Prostate gland (tissue), 2 donors: ENCODE measurements at regions not wholly inside any gene's neighbourhood (a gene's known extent, or its start where the extent isn't known, plus 50 kb on each side); places are given as distances from the start of the nearest gene placed in this dataset.

ENCODE experiments used
- DNase-seq: peaks from one replicate; pipeline ENCODE4 v3.0.0-alpha.2; 2019; ENCODE audit warnings: low spot score
- H3K27ac ChIP-seq, 2 donors: fragments of 200-600 bp; sonication (generic); 2 replicates each; pipeline ENCODE4 v1.5.1; 2017 to 2019
- H3K27me3 ChIP-seq: fragments of 200-600 bp; sonication (generic); replicated peaks from 2 replicates; pipeline ENCODE4 v1.5.1; 2019; ENCODE audit not compliant: insufficient read depth
- H3K36me3 ChIP-seq, 2 donors: fragments of 200-600 bp; sonication (generic); 1 replicate in 1 of 2; 2 replicates in 1 of 2; pipeline versions ENCODE4 v1.5.1 to v1.8.1; 2017 to 2019
- H3K4me1 ChIP-seq: fragments of 200-600 bp; sonication (generic); replicated peaks from 2 replicates; pipeline ENCODE4 v1.5.1; 2019
- H3K4me3 ChIP-seq, 2 donors: fragments of 200-600 bp; sonication (generic); 2 replicates each; pipeline ENCODE4 v1.5.1; 2017 to 2019
- H3K9me3 ChIP-seq: fragments of 200-600 bp; sonication (generic); 2 replicates; pipeline ENCODE4 v1.5.1; 2017
- CTCF ChIP-seq, 4 experiments: fragments of 200-600 bp in 2 of 4; fragments of 450-650 bp in 2 of 4; sonication (generic) in 2 of 4; IDR thresholded peaks; 1 replicate in 3 of 4; 2 replicates in 1 of 4; pipeline ENCODE4 v1.5.1; 2016 to 2019; ENCODE audit warnings: antibody characterized with exemption in 4 of 4, mild to moderate bottlenecking in 2 of 4, moderate library complexity in 2 of 4
- POLR2A ChIP-seq: fragments of 450-650 bp; IDR thresholded peaks from one replicate; pipeline ENCODE4 v1.6.1; 2016; ENCODE audit warnings: antibody characterized with exemption, mild to moderate bottlenecking
- POLR2AphosphoS5 ChIP-seq: sonication (generic); formaldehyde crosslinking; IDR thresholded peaks from one replicate; pipeline ENCODE4 v1.6.1; 2017; ENCODE audit warnings: antibody characterized with exemption
- WGBS: methylation state at CpG from one replicate; pipeline ENCODE4 v1.1.5; 2018; 5-methylcytosine and 5-hydroxymethylcytosine counted together
- intact Hi-C: fragments of 100-400 bp; cut with DNase I; formaldehyde crosslinking; loops from one replicate; pipeline ENCODE4 v1.14.2; 2022

DNA sequence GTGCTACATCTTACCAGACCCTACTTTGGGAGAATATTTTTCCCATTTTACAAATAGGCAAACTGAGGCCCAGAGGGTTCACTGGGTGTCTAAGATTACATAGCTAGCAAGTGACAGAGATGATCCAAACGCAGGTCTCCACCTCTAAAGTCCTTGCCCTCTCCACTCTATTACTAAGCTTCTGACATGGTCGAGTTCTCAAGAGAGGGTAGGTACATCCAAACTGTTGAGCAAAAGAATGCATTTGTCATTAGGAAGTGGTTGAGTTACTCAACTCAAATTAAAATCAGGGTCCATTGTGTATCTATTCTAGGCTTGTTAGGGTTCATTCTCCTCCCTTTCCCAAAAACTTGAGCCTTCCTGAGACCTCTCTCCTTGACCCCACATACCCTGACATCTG, 680.6 kb upstream of the FANCL start:
- WGBS: 87% methylated on average over 2 of the region's 2 CpGs
- Histone ChIP-seq H3K9me3 (no peaks in the 10 kb centered on the region), H3K4me3 (no peak overlapping the region), H3K4me1 (no peaks in the 10 kb centered on the region), H3K36me3 (no peaks in the 10 kb centered on the region), H3K27me3 (no peaks in the 10 kb centered on the region), H3K27ac (no peak overlapping the region)
- no peak for TF ChIP-seq POLR2A
- no peak for TF ChIP-seq POLR2AphosphoS5
- no peak for TF ChIP-seq CTCF (IDR thresholded peaks at IDR 0.05)
- intact Hi-C loops: no loop called here
- no peak for DNase-seq

DNA sequence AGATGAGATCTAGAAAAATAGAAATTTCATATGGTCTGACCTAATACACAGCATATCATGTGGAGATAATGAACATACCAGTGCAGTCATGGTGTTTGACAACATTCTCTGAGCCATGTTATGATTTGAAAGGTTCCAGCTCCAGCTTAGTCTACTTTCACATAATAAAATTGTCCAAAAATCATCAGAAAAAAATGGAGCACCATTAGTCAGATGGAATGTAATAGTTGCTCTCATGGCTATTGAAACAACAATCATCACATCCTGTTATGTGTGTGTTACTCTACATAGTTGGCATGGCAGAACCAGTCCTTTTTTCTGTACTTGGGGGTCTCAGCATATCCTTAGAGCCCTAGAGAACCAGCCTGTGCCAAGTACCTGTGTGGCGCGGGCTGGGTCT, 678.9 kb upstream of the FANCL start:
- no peak overlapping the region for H3K27ac ChIP-seq
- no peaks in the 10 kb centered on the region for H3K9me3 ChIP-seq
- no peak overlapping the region for H3K4me3 ChIP-seq
- no peaks in the 10 kb centered on the region for H3K4me1 ChIP-seq
- H3K36me3 ChIP-seq: no peaks in the 10 kb centered on the region
- DNase-seq: no peak
- intact Hi-C loops: no loop called here
- TF ChIP-seq POLR2A (no peak), CTCF (IDR thresholded peaks at IDR 0.05) (no peak), POLR2AphosphoS5 (no peak)
- H3K27me3 ChIP-seq: no peaks in the 10 kb centered on the region
- 90% methylated on average over 2 of the region's 2 CpGs for WGBS

GRCh38 chr2:58919316-58919715, 678.2 kb upstream of the FANCL start:
- Histone ChIP-seq H3K9me3 (no peaks in the 10 kb centered on the region), H3K27me3 (no peaks in the 10 kb centered on the region), H3K4me3 (no peak overlapping the region), H3K36me3 (no peaks in the 10 kb centered on the region), H3K27ac (no peak overlapping the region), H3K4me1 (no peaks in the 10 kb centered on the region)
- DNase-seq: no peak
- TF ChIP-seq POLR2AphosphoS5: no peak
- TF ChIP-seq CTCF (IDR thresholded peaks at IDR 0.05): no peak
- no peak for TF ChIP-seq POLR2A
- intact Hi-C loops: no loop called here
- WGBS: 81% methylated on average over 4 of the region's 4 CpGs

GRCh38 chr2:58918141-58918540, 677.0 kb upstream of the FANCL start:
- intact Hi-C loops: no loop called here
- H3K36me3 ChIP-seq: no peaks in the 10 kb centered on the region
- no peaks in the 10 kb centered on the region for H3K4me1 ChIP-seq
- no peak for DNase-seq
- H3K9me3 ChIP-seq: no peaks in the 10 kb centered on the region
- H3K4me3 ChIP-seq: no peak overlapping the region
- no peak overlapping the region for H3K27ac ChIP-seq
- TF ChIP-seq POLR2AphosphoS5: no peak
- no peak for TF ChIP-seq POLR2A
- no peaks in the 10 kb centered on the region for H3K27me3 ChIP-seq
- 43% methylated on average over 2 of the region's 2 CpGs for WGBS

- TF ChIP-seq CTCF (IDR thresholded peaks at IDR 0.05) (no peak), POLR2A (no peak), POLR2AphosphoS5 (no peak)
- WGBS: 60% methylated on average over 6 of the region's 6 CpGs
- no peak overlapping the region for H3K27ac ChIP-seq
- no peaks in the 10 kb centered on the region for H3K9me3 ChIP-seq
- H3K4me3 ChIP-seq: no peak overlapping the region
- DNase-seq: no peak
- no peaks in the 10 kb centered on the region for H3K27me3 ChIP-seq
- no peaks in the 10 kb centered on the region for H3K36me3 ChIP-seq
- intact Hi-C loops: no loop called here
- H3K4me1 ChIP-seq: no peaks in the 10 kb centered on the region
Measured at GRCh38 chr2:58917596-58917995, 676.5 kb upstream of the FANCL start.
